IMR-90 (cell line): ENCODE measurements at regions not wholly inside any gene's neighbourhood (a gene's known extent, or its start where the extent isn't known, plus 50 kb on each side); places are given as distances from the start of the nearest gene placed in this dataset.

ENCODE experiments used
- CEBPB ChIP-seq: IDR thresholded peaks from 2 replicates; pipeline ENCODE4 v1.6.1; 2012; ENCODE audit warnings: low read depth, low read length, improper control_type of control experiment
- MAFK ChIP-seq: IDR thresholded peaks from 2 replicates; pipeline ENCODE4 v1.6.1; 2012; ENCODE audit warnings: low read depth, low read length, improper control_type of control experiment
- POLR2A ChIP-seq: IDR thresholded peaks from 2 replicates; pipeline ENCODE4 v1.6.1; 2012; ENCODE audit warnings: mild to moderate bottlenecking, low read depth, low read length
- RAD21 ChIP-seq: IDR thresholded peaks from 2 replicates; pipeline ENCODE4 v1.6.1; 2012; ENCODE audit warnings: low read length, improper control_type of control experiment
- TF ChIP-seq, protein P1 (sequence below): conservative IDR thresholded peaks from 2 replicates; pipeline ENCODE4 v1.5.1; 2012; ENCODE audit warnings: mild to moderate bottlenecking, low read depth, low read length, improper control_type of control experiment

DNA sequence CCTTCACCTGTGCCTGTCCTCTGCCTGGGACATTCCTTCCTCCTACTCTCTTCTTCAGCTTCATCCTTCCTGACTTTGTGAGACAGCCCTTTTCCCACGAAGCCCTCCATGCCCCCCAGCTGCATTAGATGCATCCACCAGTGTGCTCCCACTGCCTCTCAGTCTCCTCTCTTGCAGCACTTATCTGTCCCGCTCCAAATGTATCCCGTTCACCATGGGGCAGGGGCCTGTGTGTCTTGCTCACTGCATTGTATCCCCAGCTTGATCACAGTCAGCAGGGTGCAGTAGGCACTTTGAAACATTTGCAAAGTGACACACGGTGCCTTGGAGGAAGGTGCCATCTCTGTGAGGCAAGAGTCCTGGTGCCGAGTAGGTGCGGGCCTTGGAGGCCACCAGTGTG, 104.0 kb downstream of the SLC25A47 start:
- no peak for TF ChIP-seq MAFK
- TF ChIP-seq, protein P1, sequence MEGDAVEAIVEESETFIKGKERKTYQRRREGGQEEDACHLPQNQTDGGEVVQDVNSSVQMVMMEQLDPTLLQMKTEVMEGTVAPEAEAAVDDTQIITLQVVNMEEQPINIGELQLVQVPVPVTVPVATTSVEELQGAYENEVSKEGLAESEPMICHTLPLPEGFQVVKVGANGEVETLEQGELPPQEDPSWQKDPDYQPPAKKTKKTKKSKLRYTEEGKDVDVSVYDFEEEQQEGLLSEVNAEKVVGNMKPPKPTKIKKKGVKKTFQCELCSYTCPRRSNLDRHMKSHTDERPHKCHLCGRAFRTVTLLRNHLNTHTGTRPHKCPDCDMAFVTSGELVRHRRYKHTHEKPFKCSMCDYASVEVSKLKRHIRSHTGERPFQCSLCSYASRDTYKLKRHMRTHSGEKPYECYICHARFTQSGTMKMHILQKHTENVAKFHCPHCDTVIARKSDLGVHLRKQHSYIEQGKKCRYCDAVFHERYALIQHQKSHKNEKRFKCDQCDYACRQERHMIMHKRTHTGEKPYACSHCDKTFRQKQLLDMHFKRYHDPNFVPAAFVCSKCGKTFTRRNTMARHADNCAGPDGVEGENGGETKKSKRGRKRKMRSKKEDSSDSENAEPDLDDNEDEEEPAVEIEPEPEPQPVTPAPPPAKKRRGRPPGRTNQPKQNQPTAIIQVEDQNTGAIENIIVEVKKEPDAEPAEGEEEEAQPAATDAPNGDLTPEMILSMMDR = no peak
- TF ChIP-seq CEBPB = no peak
- no peak for TF ChIP-seq POLR2A
- TF ChIP-seq RAD21 = no peak
